Lower lobe of right lung (tissue), 2 donors: ENCODE measurements at regions not wholly inside any gene's neighbourhood (a gene's known extent, or its start where the extent isn't known, plus 50 kb on each side); places are given as distances from the start of the nearest gene placed in this dataset.
"Not testable (repeated sequence)": the region's sequence is repeated elsewhere in the genome, so short reads cannot be mapped to it uniquely, and the experiment has no call there.

ENCODE experiments used
- ATAC-seq, 2 donors: fragments of 200-7000 bp; cut with Tn5 transposase; one replicate each; pipeline ENCODE4 v1.9.1; 2020 to 2022; ENCODE audit warnings: mild to moderate bottlenecking in 2 of 2, moderate library complexity in 2 of 2
- DNase-seq: peaks from one replicate; pipeline ENCODE4 v3.0.0-alpha.2; 2020
- H3K27ac ChIP-seq: fragments of 200-600 bp; one replicate; pipeline ENCODE4 v1.8.0; 2022
- H3K27me3 ChIP-seq: fragments of 200-600 bp; one replicate; pipeline ENCODE4 v1.8.0; 2022; ENCODE audit warnings: low read depth
- H3K36me3 ChIP-seq: fragments of 200-600 bp; one replicate; pipeline ENCODE4 v1.8.0; 2022; ENCODE audit warnings: mild to moderate bottlenecking
- H3K4me1 ChIP-seq: fragments of 200-600 bp; one replicate; pipeline ENCODE4 v1.8.0; 2022
- H3K4me3 ChIP-seq: fragments of 200-600 bp; one replicate; pipeline ENCODE4 v1.8.0; 2022; ENCODE audit warnings: mild to moderate bottlenecking
- H3K9me3 ChIP-seq: fragments of 200-600 bp; one replicate; pipeline ENCODE4 v1.8.0; 2022
- CTCF ChIP-seq: fragments of 200-600 bp; IDR thresholded peaks from one replicate; pipeline ENCODE4 v1.8.0; 2022; ENCODE audit warnings: antibody characterized with exemption, mild to moderate bottlenecking
- intact Hi-C: fragments of 100-400 bp; cut with DNase I; formaldehyde crosslinking; loops from one replicate; pipeline ENCODE4 v1.11.0; 2022
- donor health status: DM: no; HTN: yes; CAD: no; lungs with severe emphysema.

GRCh38 chr2:67896476-67896875 is 166.3 kb downstream of the C1D start:
- Histone ChIP-seq H3K4me1 (no peaks in the 10 kb centered on the region), H3K27ac (no peak overlapping the region), H3K9me3 (no peaks in the 10 kb centered on the region), H3K4me3 (no peak overlapping the region), H3K36me3 (no peaks in the 10 kb centered on the region), H3K27me3 (no peaks in the 10 kb centered on the region)
- no peak for TF ChIP-seq CTCF
- intact Hi-C loops = no loop called here
- no peak for ATAC-seq
- DNase-seq = no peak

GRCh38 chr2:67898595-67898994 is 164.2 kb downstream of the C1D start:
- no peak for TF ChIP-seq CTCF
- no peak for DNase-seq
- no peaks in the 10 kb centered on the region for H3K27me3 ChIP-seq
- no peaks in the 10 kb centered on the region for H3K36me3 ChIP-seq
- H3K4me1 ChIP-seq = no peaks in the 10 kb centered on the region
- H3K9me3 ChIP-seq = no peaks in the 10 kb centered on the region
- intact Hi-C loops = no loop called here
- no peak for ATAC-seq
- no peak overlapping the region for H3K4me3 ChIP-seq
- no peak overlapping the region for H3K27ac ChIP-seq

GRCh38 chr2:67899187-67899586 is 163.6 kb downstream of the C1D start:
- no peaks in the 10 kb centered on the region for H3K4me1 ChIP-seq
- no peaks in the 10 kb centered on the region for H3K36me3 ChIP-seq
- ATAC-seq (no peak), DNase-seq (no peak)
- no peaks in the 10 kb centered on the region for H3K27me3 ChIP-seq
- TF ChIP-seq CTCF = no peak
- H3K4me3 ChIP-seq = no peak overlapping the region
- intact Hi-C loops = no loop called here
- H3K27ac ChIP-seq = no peak overlapping the region
- no peaks in the 10 kb centered on the region for H3K9me3 ChIP-seq

- no peak overlapping the region for H3K27ac ChIP-seq
- H3K4me1 ChIP-seq = no peaks in the 10 kb centered on the region
- H3K36me3 ChIP-seq = no peaks in the 10 kb centered on the region
- intact Hi-C loops = no loop called here
- no peaks in the 10 kb centered on the region for H3K27me3 ChIP-seq
- H3K4me3 ChIP-seq = no peak overlapping the region
- no peak for DNase-seq
- H3K9me3 ChIP-seq = no peaks in the 10 kb centered on the region
- TF ChIP-seq CTCF = no peak
- no peak for ATAC-seq
These were observed 162.0 kb downstream of the C1D start for GRCh38 chr2:67900826-67901225.

- H3K36me3 ChIP-seq = no peaks in the 10 kb centered on the region
- no peaks in the 10 kb centered on the region for H3K4me1 ChIP-seq
- H3K9me3 ChIP-seq = no peaks in the 10 kb centered on the region
- ATAC-seq = no peak
- no peak overlapping the region for H3K27ac ChIP-seq
- no peaks in the 10 kb centered on the region for H3K27me3 ChIP-seq
- intact Hi-C loops = no loop called here
- no peak overlapping the region for H3K4me3 ChIP-seq
- TF ChIP-seq CTCF = no peak
- no peak for DNase-seq
These were observed 158.2 kb downstream of the C1D start for GRCh38 chr2:67904566-67904965.

- Histone ChIP-seq H3K27me3 (no peaks in the 10 kb centered on the region), H3K36me3 (no peaks in the 10 kb centered on the region), H3K4me1 (no peaks in the 10 kb centered on the region), H3K4me3 (no peak overlapping the region), H3K27ac (no peak overlapping the region), H3K9me3 (no peaks in the 10 kb centered on the region)
- no peak for DNase-seq
- ATAC-seq = no peak
- TF ChIP-seq CTCF = no peak
- intact Hi-C loops = no loop called here
These were observed 157.8 kb downstream of the C1D start for GRCh38 chr2:67904966-67905365.

- ATAC-seq, DNase-seq: not testable (repeated sequence)
These were observed 156.3 kb downstream of the C1D start for GRCh38 chr2:67906547-67906946.

More at GRCh38 chr2:67906547-67906946, 156.3 kb downstream of the C1D start:
- H3K4me1 ChIP-seq, intact Hi-C loops, H3K36me3 ChIP-seq, H3K9me3 ChIP-seq, H3K27me3 ChIP-seq, H3K27ac ChIP-seq, H3K4me3 ChIP-seq: not testable (repeated sequence)
